ENCODE measurements at regions not wholly inside any gene's neighbourhood (a gene's known extent, or its start where the extent isn't known, plus 50 kb on each side); places are given as distances from the start of the nearest gene placed in this dataset.

GRCh38 chr12:75944097-75944904 is 87.3 kb downstream of the PHLDA1 start (continued):
- 0 out of 2 replicates have a peak, but pooled peaks have one; percentile 6 for TF ChIP-seq NFRKB (IDR thresholded peaks at IDR 0.05; ENCODE audit: low read depth)
- TF ChIP-seq OTX1 (CRISPR knock-in tag; IDR thresholded peaks at IDR 0.05) = no peak
- TF ChIP-seq ZBTB43 (CRISPR knock-in tag; IDR thresholded peaks at IDR 0.05) = no peak
- TF ChIP-seq SRSF9 (IDR thresholded peaks at IDR 0.05; ENCODE audit: borderline replicate concordance, low read depth, low read length) = no peak
- TF ChIP-seq SNIP1 (IDR thresholded peaks at IDR 0.05; ENCODE audit: low read depth) = no peak
- 0 out of 2 replicates have a peak, but pooled peaks have one; percentile 17 for TF ChIP-seq ATF6 (CRISPR knock-in tag; IDR thresholded peaks at IDR 0.05)
- TF ChIP-seq KAT2B (IDR thresholded peaks at IDR 0.05; ENCODE audit: low read depth, low read length) = no peak
- TF ChIP-seq BRD4 (IDR thresholded peaks at IDR 0.05) = no peak
- TF ChIP-seq ZBTB2 (IDR thresholded peaks at IDR 0.05) = peak; percentile 52; the same call in 1 of the 2 replicates
- TF ChIP-seq ZBTB1 (CRISPR knock-in tag; IDR thresholded peaks at IDR 0.05; ENCODE audit: borderline replicate concordance, low read depth) = no peak
- TF ChIP-seq LEF1 (IDR thresholded peaks at IDR 0.05) = peak; percentile 91
- no peak for TF ChIP-seq NFATC3 (IDR thresholded peaks at IDR 0.05)
- no peak for TF ChIP-seq NR2C1 (IDR thresholded peaks at IDR 0.05)
- TF ChIP-seq NR2C1 (tag; IDR thresholded peaks at IDR 0.05) = peak; percentile 57; the same call in 1 of the 2 replicates
- peak; percentile 32; the same call in 1 of the 2 replicates for TF ChIP-seq POLR2H (tag; IDR thresholded peaks at IDR 0.05; ENCODE audit: low read depth)
- peak; percentile 39 for TF ChIP-seq RNF2 (IDR thresholded peaks at IDR 0.05)
- TF ChIP-seq CBFB (CRISPR knock-in tag; IDR thresholded peaks at IDR 0.05) = no peak
- no peak for TF ChIP-seq GATAD2A (IDR thresholded peaks at IDR 0.05)
- TF ChIP-seq CTBP1 (IDR thresholded peaks at IDR 0.05; ENCODE audit: borderline replicate concordance) = peak; percentile 54
- peak in 1 of 2 experiments; percentile 50; a peak in 1 of 4 replicates for TF ChIP-seq ZNF639 (CRISPR knock-in tag; conservative IDR thresholded peaks at IDR 0.05 in 1 of 2, IDR thresholded peaks at IDR 0.05 in 1 of 2)
- TF ChIP-seq TEAD1 (CRISPR knock-in tag; IDR thresholded peaks at IDR 0.05) = no peak
- TF ChIP-seq ATF3 (IDR thresholded peaks at IDR 0.05) = peak; percentile 92
- peak; percentile 52; the same call in 1 of the 2 replicates for TF ChIP-seq ATF3 (CRISPR knock-in tag; conservative IDR thresholded peaks at IDR 0.05)
